WTC11 (cell line): ENCODE measurements at regions not wholly inside any gene's neighbourhood (a gene's known extent, or its start where the extent isn't known, plus 50 kb on each side); places are given as distances from the start of the nearest gene placed in this dataset.

Source experiments
- ATAC-seq: fragments of 200-7000 bp; cut with Tn5 transposase; 2 replicates; pipeline ENCODE4 v1.10.0; 2021; ENCODE audit warnings: mild to moderate bottlenecking, moderate library complexity
- CTCF ChIA-PET: fragments of 300-600 bp; sonication (Branson Sonifier 250); formaldehyde crosslinking; loops from one replicate; lab custom pipeline; 2021; ENCODE audit warnings: antibody characterized with exemption; lab: Charles Lee
- POLR2A ChIA-PET: fragments of 350-600 bp; sonication (Branson Sonifier 250); formaldehyde crosslinking; loops from one replicate; lab custom pipeline; 2021; ENCODE audit warnings: antibody characterized with exemption; lab: Charles Lee
- DNase-seq: peaks from one replicate; pipeline ENCODE4 v3.0.0; 2021; ENCODE audit warnings: low spot score
- H3K27ac Mint-ChIP-seq: 2 replicates; pipeline ENCODE4 v1.8.0; 2021; ENCODE audit warnings: mixed read lengths
- H3K27me3 Mint-ChIP-seq: 2 replicates; pipeline ENCODE4 v1.8.0; 2021; ENCODE audit warnings: low read depth, mild to moderate bottlenecking, moderate library complexity, mixed read lengths
- H3K36me3 Mint-ChIP-seq: 2 replicates; pipeline ENCODE4 v1.8.0; 2021; ENCODE audit warnings: mixed read lengths
- H3K4me1 Mint-ChIP-seq: 2 replicates; pipeline ENCODE4 v1.8.0; 2022; ENCODE audit warnings: mixed read lengths
- H3K4me3 Mint-ChIP-seq: 2 replicates; pipeline ENCODE4 v1.8.0; 2021; ENCODE audit warnings: mild to moderate bottlenecking, moderate library complexity, mixed read lengths
- H3K9me3 Mint-ChIP-seq: 2 replicates; pipeline ENCODE4 v1.8.0; 2021; ENCODE audit warnings: mixed read lengths
- ARID4B ChIP-seq: sonication (generic); formaldehyde crosslinking; IDR thresholded peaks from 2 replicates; pipeline ENCODE4 v1.8.0; 2023; ENCODE audit warnings: missing genetic modification reagents, mild to moderate bottlenecking, borderline replicate concordance
- CREM ChIP-seq: sonication (generic); formaldehyde crosslinking; IDR thresholded peaks from 2 replicates; pipeline ENCODE4 v1.8.1; 2022; ENCODE audit warnings: mild to moderate bottlenecking, missing genetic modification reagents, moderate library complexity
- ETV6 ChIP-seq: sonication (generic); formaldehyde crosslinking; IDR thresholded peaks from 2 replicates; pipeline ENCODE4 v1.8.1; 2022; ENCODE audit warnings: mild to moderate bottlenecking, missing genetic modification reagents
- HMGA2 ChIP-seq: fragments of 250-450 bp; sonication (Bioruptor Pico); IDR thresholded peaks from 2 replicates; pipeline ENCODE4 v1.4.0; 2021; ENCODE audit warnings: mild to moderate bottlenecking, moderate library complexity
- IRF1 ChIP-seq: sonication (generic); formaldehyde crosslinking; IDR thresholded peaks from 2 replicates; pipeline ENCODE4 v1.8.0; 2023; ENCODE audit warnings: missing genetic modification reagents
- IRF2 ChIP-seq: sonication (generic); formaldehyde crosslinking; IDR thresholded peaks from 2 replicates; pipeline ENCODE4 v1.8.0; 2022; ENCODE audit warnings: low read depth, missing genetic modification reagents, borderline replicate concordance
- PREB ChIP-seq: sonication (generic); formaldehyde crosslinking; IDR thresholded peaks from 2 replicates; pipeline ENCODE4 v1.8.1; 2022; ENCODE audit warnings: mild to moderate bottlenecking, missing genetic modification reagents, moderate library complexity, borderline replicate concordance
- RELA ChIP-seq: sonication (generic); formaldehyde crosslinking; IDR thresholded peaks from 2 replicates; pipeline ENCODE4 v1.8.1; 2022; ENCODE audit warnings: missing genetic modification reagents, mild to moderate bottlenecking, borderline replicate concordance
- STAT6 ChIP-seq: sonication (generic); formaldehyde crosslinking; conservative IDR thresholded peaks from 2 replicates; pipeline ENCODE4 v1.8.1; 2023; ENCODE audit warnings: mild to moderate bottlenecking, low read depth, missing genetic modification reagents, moderate library complexity
- TCF7 ChIP-seq: sonication (generic); formaldehyde crosslinking; IDR thresholded peaks from 2 replicates; pipeline ENCODE4 v1.8.0; 2022; ENCODE audit warnings: mild to moderate bottlenecking, low read depth, missing genetic modification reagents, moderate library complexity
- TP53 ChIP-seq: sonication (generic); formaldehyde crosslinking; IDR thresholded peaks from 2 replicates; pipeline ENCODE4 v1.8.1; 2023; ENCODE audit warnings: mild to moderate bottlenecking, missing genetic modification reagents
- ZMAT4 ChIP-seq: fragments of 250-450 bp; sonication (Bioruptor Pico); IDR thresholded peaks from 2 replicates; pipeline ENCODE4 v1.9.0; 2021; ENCODE audit warnings: mild to moderate bottlenecking
- ZNF512 ChIP-seq: sonication (generic); formaldehyde crosslinking; IDR thresholded peaks from 2 replicates; pipeline ENCODE4 v1.8.1; 2022; ENCODE audit warnings: missing genetic modification reagents, borderline replicate concordance
- TF ChIP-seq, protein P1 (sequence below): fragments of 200-600 bp; IDR thresholded peaks from 2 replicates; pipeline ENCODE4 v1.8.0; 2022; ENCODE audit warnings: antibody characterized with exemption

GRCh38 chr21:20642681-20643080 lies 355.5 kb upstream of the NCAM2 start:
- POLR2A ChIA-PET = no interaction called here

More at GRCh38 chr21:20642681-20643080, 355.5 kb upstream of the NCAM2 start:
- peaks cover 15% of the 10 kb centered on the region for H3K4me1 Mint-ChIP-seq
- H3K9me3 Mint-ChIP-seq = 0 out of 2 replicates have a peak, but pooled peaks cover 10% of the 10 kb centered on the region
- H3K27ac Mint-ChIP-seq = no peak overlapping the region
- no peaks in the 10 kb centered on the region for H3K27me3 Mint-ChIP-seq
- peaks cover 2% of the 10 kb centered on the region for H3K36me3 Mint-ChIP-seq
- DNase-seq (no peak), ATAC-seq (no peak)
- H3K4me3 Mint-ChIP-seq = no peak overlapping the region
- CTCF ChIA-PET = no interaction called here
- TF ChIP-seq STAT6 (CRISPR knock-in tag) (no peak), PREB (CRISPR knock-in tag) (no peak), IRF2 (CRISPR knock-in tag) (no peak), RELA (CRISPR knock-in tag) (no peak), ETV6 (CRISPR knock-in tag) (no peak), TP53 (CRISPR knock-in tag) (no peak), ZMAT4 (no peak), HMGA2 (CRISPR knock-in tag) (no peak), ZNF512 (CRISPR knock-in tag) (no peak), TCF7 (CRISPR knock-in tag) (no peak), ARID4B (no peak), CREM (CRISPR knock-in tag) (no peak), IRF1 (CRISPR knock-in tag) (no peak)
- TF ChIP-seq, protein P1, sequence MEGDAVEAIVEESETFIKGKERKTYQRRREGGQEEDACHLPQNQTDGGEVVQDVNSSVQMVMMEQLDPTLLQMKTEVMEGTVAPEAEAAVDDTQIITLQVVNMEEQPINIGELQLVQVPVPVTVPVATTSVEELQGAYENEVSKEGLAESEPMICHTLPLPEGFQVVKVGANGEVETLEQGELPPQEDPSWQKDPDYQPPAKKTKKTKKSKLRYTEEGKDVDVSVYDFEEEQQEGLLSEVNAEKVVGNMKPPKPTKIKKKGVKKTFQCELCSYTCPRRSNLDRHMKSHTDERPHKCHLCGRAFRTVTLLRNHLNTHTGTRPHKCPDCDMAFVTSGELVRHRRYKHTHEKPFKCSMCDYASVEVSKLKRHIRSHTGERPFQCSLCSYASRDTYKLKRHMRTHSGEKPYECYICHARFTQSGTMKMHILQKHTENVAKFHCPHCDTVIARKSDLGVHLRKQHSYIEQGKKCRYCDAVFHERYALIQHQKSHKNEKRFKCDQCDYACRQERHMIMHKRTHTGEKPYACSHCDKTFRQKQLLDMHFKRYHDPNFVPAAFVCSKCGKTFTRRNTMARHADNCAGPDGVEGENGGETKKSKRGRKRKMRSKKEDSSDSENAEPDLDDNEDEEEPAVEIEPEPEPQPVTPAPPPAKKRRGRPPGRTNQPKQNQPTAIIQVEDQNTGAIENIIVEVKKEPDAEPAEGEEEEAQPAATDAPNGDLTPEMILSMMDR = no peak
